22Rv1 (cell line): ENCODE measurements at regions not wholly inside any gene's neighbourhood (a gene's known extent, or its start where the extent isn't known, plus 50 kb on each side); places are given as distances from the start of the nearest gene placed in this dataset.
A peak's percentile ranks its signal among the peaks of the same experiment; 100 is the strongest.
"Not testable (repeated sequence)": the region's sequence is repeated elsewhere in the genome, so short reads cannot be mapped to it uniquely, and the experiment has no call there.

Source experiments
- H3K27ac ChIP-seq: fragments of 450-650 bp; 2 replicates; pipeline ENCODE4 v1.5.1; 2017
- CTCF ChIP-seq: fragments of 450-650 bp; IDR thresholded peaks from 2 replicates; pipeline ENCODE4 v1.5.1; 2017; ENCODE audit warnings: mild to moderate bottlenecking
- ZFX ChIP-seq: fragments of 450-650 bp; IDR thresholded peaks from 2 replicates; pipeline ENCODE4 v1.6.1; 2017; ENCODE audit warnings: antibody characterized with exemption, borderline replicate concordance

- no peak overlapping the region for H3K27ac ChIP-seq
- TF ChIP-seq ZFX (no peak), CTCF (no peak)
These were observed 618.7 kb downstream of the PKHD1 start for GRCh38 chr6:51468704-51469103.

- no peak for TF ChIP-seq CTCF
- TF ChIP-seq ZFX = no peak
- peak overlapping the region; percentile 88 for H3K27ac ChIP-seq
These were observed 614.5 kb downstream of the PKHD1 start for GRCh38 chr6:51472745-51473487.

GRCh38 chr6:51474022-51474975, 613.1 kb downstream of the PKHD1 start:
- no peak for TF ChIP-seq CTCF
- TF ChIP-seq ZFX = no peak
- peak overlapping the region; percentile 88 for H3K27ac ChIP-seq

- peak overlapping the region; percentile 89 for H3K27ac ChIP-seq
- no peak for TF ChIP-seq CTCF
- no peak for TF ChIP-seq ZFX
These were observed 609.6 kb downstream of the PKHD1 start for GRCh38 chr6:51477711-51478311.

- peak overlapping the region; percentile 89 for H3K27ac ChIP-seq
- TF ChIP-seq CTCF = no peak
- TF ChIP-seq ZFX = no peak
These were observed 608.1 kb downstream of the PKHD1 start for GRCh38 chr6:51479296-51479695.

GRCh38 chr6:51480040-51480439, 607.4 kb downstream of the PKHD1 start:
- TF ChIP-seq CTCF = no peak
- TF ChIP-seq ZFX = no peak

GRCh38 chr6:51485869-51486268, 601.5 kb downstream of the PKHD1 start:
- not testable (repeated sequence) for H3K27ac ChIP-seq

More at GRCh38 chr6:51480040-51480439, 607.4 kb downstream of the PKHD1 start:
- peak overlapping the region; percentile 89 for H3K27ac ChIP-seq
